ENCODE measurements at regions not wholly inside any gene's neighbourhood (a gene's known extent, or its start where the extent isn't known, plus 50 kb on each side); places are given as distances from the start of the nearest gene placed in this dataset.

GRCh38 chr13:20285530-20285929, 53.4 kb upstream of the GJB6 start:
- H3K4me1 Mint-ChIP-seq (ENCODE audit: low read depth) = no peaks in the 10 kb centered on the region
- ATAC-seq (no peak), DNase-seq (no peak)
- H3K27me3 Mint-ChIP-seq (ENCODE audit: low read depth) = peaks cover 2% of the 10 kb centered on the region
- ChIA-PET CTCF (no interaction called here), POLR2A (no interaction called here)
- H3K36me3 Mint-ChIP-seq (ENCODE audit: low read depth) = peaks cover 2% of the 10 kb centered on the region
- H3K4me3 Mint-ChIP-seq = no peak overlapping the region
- H3K27ac Mint-ChIP-seq = no peak overlapping the region
- H3K9me3 Mint-ChIP-seq (ENCODE audit: insufficient read depth) = peaks cover 21% of the 10 kb centered on the region

All from activated CD8-positive, alpha-beta T cell treated with anti-CD3 and anti-CD28 coated beads, Interleukin-2, amount 10 ng/mL, durations not matched to agents 7 days and 5 days (primary cell).